ENCODE measurements at regions not wholly inside any gene's neighbourhood (a gene's known extent, or its start where the extent isn't known, plus 50 kb on each side); places are given as distances from the start of the nearest gene placed in this dataset.

DNA sequence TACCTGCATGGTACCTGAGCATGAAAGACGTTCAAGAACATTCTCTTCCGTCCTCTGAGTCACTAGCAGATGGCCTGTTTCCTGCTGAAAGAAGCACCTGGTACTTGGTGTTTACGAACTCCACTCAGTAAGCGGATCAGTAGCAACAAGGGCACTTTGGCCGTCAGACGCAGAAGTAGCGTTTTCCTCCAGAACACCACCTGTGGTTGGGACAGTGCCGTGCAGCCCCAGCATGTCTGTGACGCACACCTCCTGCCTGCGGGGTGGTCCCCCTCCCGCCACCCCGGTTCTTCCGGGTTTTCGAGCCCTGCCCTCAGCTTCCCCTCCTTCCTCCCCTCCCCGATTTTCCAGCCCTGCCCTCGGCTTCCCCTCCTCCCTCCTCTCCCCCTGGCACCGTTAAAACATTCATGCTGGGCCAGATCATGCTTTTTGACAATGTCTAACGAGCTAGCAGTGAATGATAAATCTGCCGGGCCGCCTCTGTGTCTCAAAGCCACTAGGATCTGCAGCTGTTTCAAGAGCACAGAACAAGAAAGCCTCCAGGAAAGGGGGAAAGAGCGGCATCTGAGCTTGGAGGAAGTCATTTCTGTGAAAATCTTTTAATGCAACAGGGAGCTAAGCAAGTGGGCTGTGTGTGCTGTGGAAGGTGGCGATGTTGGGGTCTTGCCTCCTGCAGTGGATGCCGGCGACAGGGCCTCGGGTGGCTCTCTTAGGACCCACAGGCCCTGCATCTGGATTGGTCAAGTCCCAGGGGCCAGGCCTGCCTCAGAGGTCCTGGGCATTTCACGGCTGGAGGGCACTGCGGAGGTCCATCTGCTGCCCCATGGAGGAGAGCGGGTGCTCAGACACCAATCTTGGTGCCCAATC is 207.9 kb downstream of the ERMARD start:
- no peaks in the 10 kb centered on the region for H3K9me3 ChIP-seq (ENCODE audit: severe bottlenecking)
- peak overlapping the region; percentile 15 for H3K4me3 ChIP-seq (ENCODE audit: low read depth, low read length)
- H3K27me3 ChIP-seq (ENCODE audit: insufficient read depth, low read depth, severe bottlenecking) = no peaks in the 10 kb centered on the region
- no peaks in the 10 kb centered on the region for H3K36me3 ChIP-seq
- TF ChIP-seq, protein P1, sequence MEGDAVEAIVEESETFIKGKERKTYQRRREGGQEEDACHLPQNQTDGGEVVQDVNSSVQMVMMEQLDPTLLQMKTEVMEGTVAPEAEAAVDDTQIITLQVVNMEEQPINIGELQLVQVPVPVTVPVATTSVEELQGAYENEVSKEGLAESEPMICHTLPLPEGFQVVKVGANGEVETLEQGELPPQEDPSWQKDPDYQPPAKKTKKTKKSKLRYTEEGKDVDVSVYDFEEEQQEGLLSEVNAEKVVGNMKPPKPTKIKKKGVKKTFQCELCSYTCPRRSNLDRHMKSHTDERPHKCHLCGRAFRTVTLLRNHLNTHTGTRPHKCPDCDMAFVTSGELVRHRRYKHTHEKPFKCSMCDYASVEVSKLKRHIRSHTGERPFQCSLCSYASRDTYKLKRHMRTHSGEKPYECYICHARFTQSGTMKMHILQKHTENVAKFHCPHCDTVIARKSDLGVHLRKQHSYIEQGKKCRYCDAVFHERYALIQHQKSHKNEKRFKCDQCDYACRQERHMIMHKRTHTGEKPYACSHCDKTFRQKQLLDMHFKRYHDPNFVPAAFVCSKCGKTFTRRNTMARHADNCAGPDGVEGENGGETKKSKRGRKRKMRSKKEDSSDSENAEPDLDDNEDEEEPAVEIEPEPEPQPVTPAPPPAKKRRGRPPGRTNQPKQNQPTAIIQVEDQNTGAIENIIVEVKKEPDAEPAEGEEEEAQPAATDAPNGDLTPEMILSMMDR (IDR thresholded peaks at IDR 0.05; ENCODE audit: low read depth, low read length) = peak; percentile 32; the same call in 1 of the 2 replicates
- DNase-seq = peak; percentile 81
- peak overlapping the region; percentile 27 for H3K27ac ChIP-seq

DNA sequence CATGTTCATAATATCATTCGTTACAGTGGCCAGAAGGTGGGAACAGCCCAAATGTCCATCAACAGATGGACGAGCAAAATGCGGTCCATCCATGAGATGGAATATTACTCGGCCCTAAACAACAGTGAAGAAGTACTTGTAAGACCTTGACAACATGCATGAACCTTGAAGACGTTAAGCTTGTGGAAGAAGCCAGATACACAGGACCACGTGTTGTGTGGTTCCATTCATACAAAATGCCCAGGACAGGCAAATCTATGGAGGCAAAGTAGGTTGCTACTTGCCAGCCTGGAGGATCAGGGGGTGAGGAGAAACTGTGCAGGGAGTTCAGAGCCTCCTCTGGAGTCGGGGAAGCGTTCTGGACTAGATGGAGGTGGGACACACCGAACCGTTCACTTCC is 207.1 kb downstream of the ERMARD start:
- Histone ChIP-seq H3K36me3 (no peaks in the 10 kb centered on the region), H3K27ac (peak overlapping the region; percentile 27; the same call in 1 of the 2 replicates), H3K9me3 (ENCODE audit: severe bottlenecking) (no peaks in the 10 kb centered on the region), H3K27me3 (ENCODE audit: insufficient read depth, low read depth, severe bottlenecking) (no peaks in the 10 kb centered on the region), H3K4me3 (ENCODE audit: low read depth, low read length) (no peak overlapping the region)
- DNase-seq = no peak
- TF ChIP-seq, protein P1 (IDR thresholded peaks at IDR 0.05; ENCODE audit: low read depth, low read length) = no peak

DNA sequence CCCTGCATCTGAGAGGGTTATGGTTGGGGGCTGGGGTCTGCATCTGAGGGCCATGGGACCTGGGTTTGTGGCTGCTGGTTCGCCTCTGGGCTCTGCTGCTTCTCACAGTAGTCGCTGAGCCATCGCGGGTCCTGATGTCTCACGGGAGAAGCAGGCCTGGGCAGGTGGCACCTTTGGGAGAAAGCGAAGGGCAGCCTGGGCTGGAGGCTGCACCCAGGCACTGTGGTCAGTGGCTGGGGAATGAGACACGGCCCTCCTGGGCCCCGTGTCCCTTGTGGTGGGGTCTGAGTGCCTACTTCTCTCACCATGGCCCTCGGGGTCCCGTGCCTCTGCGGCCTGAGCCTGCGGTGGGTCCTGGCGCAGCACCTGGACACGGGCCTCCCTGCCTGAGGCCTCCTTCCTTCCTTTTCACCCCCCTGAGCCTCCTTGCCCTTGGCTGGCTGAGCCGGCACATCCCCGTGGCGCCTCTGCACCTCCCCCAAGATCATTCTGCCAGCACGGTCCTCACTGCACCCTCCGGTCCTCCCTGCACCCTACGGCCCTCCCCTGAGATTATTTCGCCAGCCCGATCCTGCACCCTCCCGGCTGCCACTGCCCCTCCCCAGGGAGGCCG is 206.0 kb downstream of the ERMARD start:
- TF ChIP-seq, protein P1 (IDR thresholded peaks at IDR 0.05; ENCODE audit: low read depth, low read length) = no peak
- H3K27ac ChIP-seq = no peak overlapping the region
- H3K9me3 ChIP-seq (ENCODE audit: severe bottlenecking) = no peaks in the 10 kb centered on the region
- no peak overlapping the region for H3K4me3 ChIP-seq (ENCODE audit: low read depth, low read length)
- DNase-seq = no peak
- H3K27me3 ChIP-seq (ENCODE audit: insufficient read depth, low read depth, severe bottlenecking) = no peaks in the 10 kb centered on the region
- no peaks in the 10 kb centered on the region for H3K36me3 ChIP-seq

- H3K27me3 ChIP-seq (ENCODE audit: insufficient read depth, low read depth, severe bottlenecking) = no peaks in the 10 kb centered on the region
- no peak overlapping the region for H3K4me3 ChIP-seq (ENCODE audit: low read depth, low read length)
- H3K36me3 ChIP-seq = no peaks in the 10 kb centered on the region
- no peak overlapping the region for H3K27ac ChIP-seq
- TF ChIP-seq, protein P1 (IDR thresholded peaks at IDR 0.05; ENCODE audit: low read depth, low read length) = no peak
- no peak for DNase-seq
- no peaks in the 10 kb centered on the region for H3K9me3 ChIP-seq (ENCODE audit: severe bottlenecking)
Observed at GRCh38 chr6:169956580-169956979, 205.2 kb downstream of the ERMARD start.

- Histone ChIP-seq H3K9me3 (ENCODE audit: severe bottlenecking) (no peaks in the 10 kb centered on the region), H3K4me3 (ENCODE audit: low read depth, low read length) (no peak overlapping the region), H3K27me3 (ENCODE audit: insufficient read depth, low read depth, severe bottlenecking) (no peaks in the 10 kb centered on the region), H3K27ac (no peak overlapping the region), H3K36me3 (no peaks in the 10 kb centered on the region)
- TF ChIP-seq, protein P1 (IDR thresholded peaks at IDR 0.05; ENCODE audit: low read depth, low read length) = no peak
- DNase-seq = no peak
Observed at GRCh38 chr6:169955731-169956437, 204.5 kb downstream of the ERMARD start.
